ENCODE measurements at regions not wholly inside any gene's neighbourhood (a gene's known extent, or its start where the extent isn't known, plus 50 kb on each side); places are given as distances from the start of the nearest gene placed in this dataset.
"Not testable (repeated sequence)": the region's sequence is repeated elsewhere in the genome, so short reads cannot be mapped to it uniquely, and the experiment has no call there.

DNA sequence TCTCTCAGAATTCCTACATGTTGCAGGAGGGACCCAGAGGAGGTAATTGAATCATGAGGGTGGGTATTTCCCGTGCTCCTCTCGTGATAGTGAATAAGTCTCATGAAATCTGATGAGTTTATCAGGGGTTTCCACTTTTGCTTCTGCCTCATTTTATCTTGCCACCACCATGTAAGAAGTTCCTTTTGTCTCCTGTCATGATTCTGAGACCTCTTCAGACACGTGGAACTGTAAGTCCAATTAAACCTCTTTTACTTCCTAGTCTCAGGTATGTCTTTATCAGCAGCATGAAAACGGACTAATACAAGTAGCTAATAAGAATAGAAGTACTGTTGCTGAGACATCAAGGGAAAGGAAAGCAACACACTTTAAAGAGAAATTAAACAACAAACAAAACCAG is 143.4 kb downstream of the CCDC71L start:
- no peak overlapping the region for H3K27ac ChIP-seq (ENCODE audit: low read depth in 2 of 2, low read length in 1 of 2)
- WGBS, 2 donors: 74 to 82% methylated on average over 4 of the region's 4 CpGs
- no peaks in the 10 kb centered on the region for H3K9me3 ChIP-seq (ENCODE audit: control insufficient read depth in 2 of 2, insufficient read depth in 1 of 2, low read depth in 1 of 2, low read length in 1 of 2)
- no peak overlapping the region for H3K4me3 ChIP-seq (ENCODE audit: low read depth in 1 of 2, low read length in 2 of 2)
- peaks cover 0 to 2% of the 10 kb centered on the region in 2 donors for H3K27me3 ChIP-seq (ENCODE audit: control insufficient read depth in 1 of 2, insufficient read depth in 2 of 2, low read length in 2 of 2)
- H3K4me1 ChIP-seq (ENCODE audit: control insufficient read depth in 2 of 2, insufficient read depth in 2 of 2, low read length in 1 of 2): no peaks in the 10 kb centered on the region
- no peaks in the 10 kb centered on the region for H3K36me3 ChIP-seq (ENCODE audit: control insufficient read depth in 2 of 2, insufficient read depth in 2 of 2, low read length in 1 of 2)

DNA sequence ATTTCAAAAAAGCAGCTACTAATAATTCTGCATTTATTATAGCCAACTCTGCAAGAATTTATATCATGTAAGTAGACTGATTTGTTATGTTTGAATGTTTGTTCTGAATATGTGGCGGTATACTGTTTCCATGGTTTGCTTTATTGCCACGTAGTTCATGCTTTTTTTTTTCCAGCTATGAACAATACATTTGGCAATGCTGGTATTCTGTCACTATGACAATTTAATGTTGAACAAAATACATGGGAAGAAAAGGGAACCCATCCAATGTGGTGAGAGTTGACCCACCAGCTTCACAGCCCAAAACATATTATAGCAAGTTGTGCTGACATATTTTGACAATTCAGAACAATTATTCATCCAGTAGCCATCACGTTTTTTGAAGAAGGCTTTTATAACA is 145.6 kb downstream of the CCDC71L start:
- no peak overlapping the region for H3K27ac ChIP-seq (ENCODE audit: low read depth in 2 of 2, low read length in 1 of 2)
- 39 to 60% methylated on average over 3 of the region's 3 CpGs for WGBS, 2 donors

DNA sequence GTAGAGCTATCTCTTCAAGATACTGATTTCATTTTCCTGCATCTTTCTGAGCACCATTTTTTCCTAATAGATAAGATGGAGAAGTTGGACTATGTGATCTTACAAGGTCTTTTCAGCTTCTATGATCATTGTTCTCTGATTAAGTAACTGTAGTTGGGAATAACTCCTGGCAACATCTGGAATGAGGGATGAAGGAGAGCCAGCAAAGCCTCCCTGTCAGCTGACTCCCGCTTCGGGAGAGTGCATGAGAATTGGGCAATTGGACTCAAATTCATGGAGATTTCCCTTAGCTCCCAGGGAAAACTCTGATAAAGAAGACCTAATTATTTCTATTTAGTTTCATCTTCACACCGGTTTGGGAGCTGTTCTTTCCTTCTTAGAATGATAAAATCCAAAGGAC is 146.1 kb downstream of the CCDC71L start:
- peaks cover 0 to 2% of the 10 kb centered on the region in 2 donors for H3K27me3 ChIP-seq (ENCODE audit: control insufficient read depth in 1 of 2, insufficient read depth in 2 of 2, low read length in 2 of 2)
- no peaks in the 10 kb centered on the region for H3K9me3 ChIP-seq (ENCODE audit: control insufficient read depth in 2 of 2, insufficient read depth in 1 of 2, low read depth in 1 of 2, low read length in 1 of 2)
- no peaks in the 10 kb centered on the region for H3K36me3 ChIP-seq (ENCODE audit: control insufficient read depth in 2 of 2, insufficient read depth in 2 of 2, low read length in 1 of 2)
- no peak overlapping the region for H3K4me3 ChIP-seq (ENCODE audit: low read depth in 1 of 2, low read length in 2 of 2)
- WGBS, 2 donors: 50 to 61% methylated on average over 3 of the region's 3 CpGs
- H3K27ac ChIP-seq (ENCODE audit: low read depth in 2 of 2, low read length in 1 of 2): no peak overlapping the region
- H3K4me1 ChIP-seq (ENCODE audit: control insufficient read depth in 2 of 2, insufficient read depth in 2 of 2, low read length in 1 of 2): no peaks in the 10 kb centered on the region

More for the DNA sequence above, 145.6 kb downstream of the CCDC71L start:
- no peaks in the 10 kb centered on the region for H3K4me1 ChIP-seq (ENCODE audit: control insufficient read depth in 2 of 2, insufficient read depth in 2 of 2, low read length in 1 of 2)
- peaks cover 0 to 2% of the 10 kb centered on the region in 2 donors for H3K27me3 ChIP-seq (ENCODE audit: control insufficient read depth in 1 of 2, insufficient read depth in 2 of 2, low read length in 2 of 2)
- H3K4me3 ChIP-seq (ENCODE audit: low read depth in 1 of 2, low read length in 2 of 2): no peak overlapping the region
- H3K36me3 ChIP-seq (ENCODE audit: control insufficient read depth in 2 of 2, insufficient read depth in 2 of 2, low read length in 1 of 2): no peaks in the 10 kb centered on the region
- H3K9me3 ChIP-seq (ENCODE audit: control insufficient read depth in 2 of 2, insufficient read depth in 1 of 2, low read depth in 1 of 2, low read length in 1 of 2): no peaks in the 10 kb centered on the region

DNA sequence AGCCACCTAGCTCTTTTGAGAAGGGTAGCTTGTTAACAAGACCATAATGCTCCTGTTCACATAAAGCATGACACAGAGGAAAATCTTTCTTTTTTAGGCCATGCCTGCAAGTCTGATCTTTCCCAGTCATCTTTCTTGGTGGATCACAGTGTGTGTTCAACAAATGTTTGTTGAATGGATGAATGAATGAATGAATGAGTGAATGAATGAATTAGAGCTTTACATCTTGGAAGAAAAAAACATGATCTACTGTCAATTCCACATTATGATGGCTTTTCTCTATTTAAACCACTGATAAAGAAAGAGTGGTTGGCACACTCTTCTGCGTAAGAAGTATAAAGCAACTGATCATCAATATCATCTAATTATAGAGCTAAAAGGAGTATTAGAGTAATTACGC is 148.7 kb downstream of the CCDC71L start:
- no peak overlapping the region for H3K27ac ChIP-seq (ENCODE audit: low read depth in 2 of 2, low read length in 1 of 2)
- no peaks in the 10 kb centered on the region for H3K4me1 ChIP-seq (ENCODE audit: control insufficient read depth in 2 of 2, insufficient read depth in 2 of 2, low read length in 1 of 2)
- H3K36me3 ChIP-seq (ENCODE audit: control insufficient read depth in 2 of 2, insufficient read depth in 2 of 2, low read length in 1 of 2): no peaks in the 10 kb centered on the region
- H3K4me3 ChIP-seq (ENCODE audit: low read depth in 1 of 2, low read length in 2 of 2): no peak overlapping the region
- WGBS, 2 donors: 97 to 100% methylated on average over 2 of the region's 2 CpGs
- peaks cover 0 to 4% of the 10 kb centered on the region in 2 donors for H3K27me3 ChIP-seq (ENCODE audit: control insufficient read depth in 1 of 2, insufficient read depth in 2 of 2, low read length in 2 of 2)
- no peaks in the 10 kb centered on the region for H3K9me3 ChIP-seq (ENCODE audit: control insufficient read depth in 2 of 2, insufficient read depth in 1 of 2, low read depth in 1 of 2, low read length in 1 of 2)

DNA sequence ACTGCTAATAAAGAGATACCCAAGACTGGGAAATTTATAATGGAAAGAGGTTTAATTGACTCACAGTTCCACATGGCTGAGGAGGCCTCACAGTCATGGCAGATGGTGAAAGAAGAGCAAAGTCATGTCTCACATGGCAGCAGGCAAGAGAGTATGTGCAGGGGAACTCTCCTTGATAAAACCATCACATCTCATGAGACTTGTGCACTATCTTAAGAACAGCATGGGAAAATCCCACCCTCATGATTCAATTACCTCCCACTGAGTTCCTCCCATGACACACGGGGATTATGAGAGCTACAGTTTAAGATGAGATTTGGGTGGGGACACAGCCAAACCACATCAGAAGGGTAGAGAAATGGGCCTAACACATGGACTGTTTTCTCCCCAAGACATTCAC is 156.3 kb downstream of the CCDC71L start:
- Histone ChIP-seq H3K36me3 (ENCODE audit: control insufficient read depth in 2 of 2, insufficient read depth in 2 of 2, low read length in 1 of 2) (no peaks in the 10 kb centered on the region), H3K27me3 (ENCODE audit: control insufficient read depth in 1 of 2, insufficient read depth in 2 of 2, low read length in 2 of 2) (peaks cover 0 to 2% of the 10 kb centered on the region in 2 donors), H3K4me1 (ENCODE audit: control insufficient read depth in 2 of 2, insufficient read depth in 2 of 2, low read length in 1 of 2) (no peaks in the 10 kb centered on the region), H3K27ac (ENCODE audit: low read depth in 2 of 2, low read length in 1 of 2) (no peak overlapping the region), H3K4me3 (ENCODE audit: low read depth in 1 of 2, low read length in 2 of 2) (no peak overlapping the region), H3K9me3 (ENCODE audit: control insufficient read depth in 2 of 2, insufficient read depth in 1 of 2, low read depth in 1 of 2, low read length in 1 of 2) (no peaks in the 10 kb centered on the region)
- 45 to 62% methylated on average over 1 of the region's 1 CpG for WGBS, 2 donors

DNA sequence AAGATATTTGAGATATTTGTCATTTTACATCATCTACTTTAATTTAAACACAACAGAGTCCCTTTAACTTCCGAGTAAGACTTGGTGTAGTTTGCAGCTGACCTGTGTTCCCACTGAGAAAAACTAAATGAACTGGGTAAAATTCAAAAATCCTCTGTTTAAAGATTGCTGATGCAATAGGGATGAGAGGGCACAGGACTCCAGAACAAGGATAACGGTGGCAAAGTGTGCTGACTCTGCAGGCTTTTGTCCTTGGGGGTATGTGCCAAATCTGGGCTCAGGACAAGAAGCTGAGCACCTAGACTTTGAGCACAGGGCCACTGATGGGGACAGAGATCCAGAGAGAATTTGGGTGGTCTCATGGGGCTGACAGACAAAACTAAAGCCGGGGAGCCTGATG is 156.8 kb downstream of the CCDC71L start:
- H3K4me3 ChIP-seq (ENCODE audit: low read depth in 1 of 2, low read length in 2 of 2): no peak overlapping the region
- 86 to 87% methylated on average over 3 of the region's 3 CpGs for WGBS, 2 donors
- H3K27me3 ChIP-seq (ENCODE audit: control insufficient read depth in 1 of 2, insufficient read depth in 2 of 2, low read length in 2 of 2): peaks cover 0 to 2% of the 10 kb centered on the region in 2 donors
- no peaks in the 10 kb centered on the region for H3K9me3 ChIP-seq (ENCODE audit: control insufficient read depth in 2 of 2, insufficient read depth in 1 of 2, low read depth in 1 of 2, low read length in 1 of 2)
- H3K36me3 ChIP-seq (ENCODE audit: control insufficient read depth in 2 of 2, insufficient read depth in 2 of 2, low read length in 1 of 2): no peaks in the 10 kb centered on the region
- no peak overlapping the region for H3K27ac ChIP-seq (ENCODE audit: low read depth in 2 of 2, low read length in 1 of 2)
- H3K4me1 ChIP-seq (ENCODE audit: control insufficient read depth in 2 of 2, insufficient read depth in 2 of 2, low read length in 1 of 2): no peaks in the 10 kb centered on the region

DNA sequence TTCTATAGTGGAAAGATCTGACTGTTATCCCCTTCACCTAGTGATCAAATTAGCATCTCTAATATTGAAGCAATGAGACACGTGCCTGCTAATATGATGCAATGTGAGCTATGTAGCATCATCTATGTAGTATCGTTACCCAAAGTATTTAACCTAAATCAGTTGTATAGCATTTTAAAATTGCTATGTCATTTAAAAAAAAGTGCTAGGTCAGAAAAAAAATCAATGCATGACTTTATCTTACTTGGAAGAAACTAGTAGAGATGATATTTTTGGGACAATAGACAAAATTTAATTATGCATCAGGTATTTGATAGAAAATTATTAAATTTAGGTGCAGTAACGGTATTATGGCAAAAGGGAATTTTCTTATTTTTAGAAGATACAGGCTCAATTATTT is 157.3 kb downstream of the CCDC71L start:
- no peaks in the 10 kb centered on the region for H3K9me3 ChIP-seq (ENCODE audit: control insufficient read depth in 2 of 2, insufficient read depth in 1 of 2, low read depth in 1 of 2, low read length in 1 of 2)
- no peaks in the 10 kb centered on the region for H3K4me1 ChIP-seq (ENCODE audit: control insufficient read depth in 2 of 2, insufficient read depth in 2 of 2, low read length in 1 of 2)
- WGBS, 2 donors: 91 to 93% methylated on average over 3 of the region's 3 CpGs
- H3K36me3 ChIP-seq (ENCODE audit: control insufficient read depth in 2 of 2, insufficient read depth in 2 of 2, low read length in 1 of 2): no peaks in the 10 kb centered on the region
- H3K4me3 ChIP-seq (ENCODE audit: low read depth in 1 of 2, low read length in 2 of 2): no peak overlapping the region
- H3K27me3 ChIP-seq (ENCODE audit: control insufficient read depth in 1 of 2, insufficient read depth in 2 of 2, low read length in 2 of 2): peaks cover 0 to 2% of the 10 kb centered on the region in 2 donors
- H3K27ac ChIP-seq (ENCODE audit: low read depth in 2 of 2, low read length in 1 of 2): no peak overlapping the region

DNA sequence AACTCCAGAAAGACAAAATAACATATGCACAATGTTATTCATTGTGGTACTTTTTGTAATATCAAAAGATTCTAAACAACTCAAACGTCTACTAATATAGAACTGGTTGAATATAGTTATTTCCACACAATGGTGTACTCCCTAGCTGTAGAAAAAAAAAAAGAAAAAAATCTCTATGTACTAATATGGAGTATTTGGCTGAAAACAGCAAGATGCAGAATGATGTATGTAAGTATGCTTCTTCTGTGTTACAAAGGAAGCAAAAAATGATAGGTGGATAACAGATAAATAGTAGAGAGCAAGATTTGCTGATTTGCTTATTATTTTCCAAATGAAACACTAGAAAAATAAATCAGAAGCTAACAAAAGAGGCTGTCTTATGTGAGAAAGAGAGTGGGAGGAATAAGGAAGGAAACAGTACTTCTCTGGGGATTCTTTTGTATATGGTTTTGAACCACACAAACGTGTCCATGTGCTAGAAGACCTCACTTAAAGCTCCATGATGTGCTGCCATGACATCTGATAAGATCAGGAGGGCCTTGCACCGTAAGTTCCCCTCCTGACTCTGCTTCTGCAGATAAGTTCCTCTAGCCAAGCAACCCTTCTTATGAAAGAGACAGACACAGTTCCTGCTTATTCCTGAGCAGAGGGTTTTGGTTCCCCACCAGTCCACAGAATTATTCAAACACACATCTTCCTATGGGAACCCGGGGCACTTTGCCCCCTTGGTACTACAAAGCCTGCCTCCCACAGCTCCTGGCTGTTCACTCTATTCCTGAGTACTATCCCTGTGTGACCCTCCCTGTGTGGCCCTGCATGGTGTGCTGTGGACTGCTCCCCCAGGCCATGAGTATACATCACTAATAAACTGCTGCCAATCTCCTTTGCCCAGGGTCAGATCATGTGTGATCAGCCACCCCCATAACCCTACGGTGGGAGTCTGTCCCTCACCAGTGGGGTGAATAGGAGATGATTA is 159.1 kb downstream of the CCDC71L start:
- H3K4me3 ChIP-seq (ENCODE audit: low read depth in 1 of 2, low read length in 2 of 2): no peak overlapping the region
- no peaks in the 10 kb centered on the region for H3K9me3 ChIP-seq (ENCODE audit: control insufficient read depth in 2 of 2, insufficient read depth in 1 of 2, low read depth in 1 of 2, low read length in 1 of 2)
- WGBS, 2 donors: 58 to 59% methylated on average over 5 of the region's 5 CpGs
- no peaks in the 10 kb centered on the region for H3K36me3 ChIP-seq (ENCODE audit: control insufficient read depth in 2 of 2, insufficient read depth in 2 of 2, low read length in 1 of 2)
- no peaks in the 10 kb centered on the region for H3K4me1 ChIP-seq (ENCODE audit: control insufficient read depth in 2 of 2, insufficient read depth in 2 of 2, low read length in 1 of 2)
- no peak overlapping the region for H3K27ac ChIP-seq (ENCODE audit: low read depth in 2 of 2, low read length in 1 of 2)
- H3K27me3 ChIP-seq (ENCODE audit: control insufficient read depth in 1 of 2, insufficient read depth in 2 of 2, low read length in 2 of 2): no peaks in the 10 kb centered on the region

DNA sequence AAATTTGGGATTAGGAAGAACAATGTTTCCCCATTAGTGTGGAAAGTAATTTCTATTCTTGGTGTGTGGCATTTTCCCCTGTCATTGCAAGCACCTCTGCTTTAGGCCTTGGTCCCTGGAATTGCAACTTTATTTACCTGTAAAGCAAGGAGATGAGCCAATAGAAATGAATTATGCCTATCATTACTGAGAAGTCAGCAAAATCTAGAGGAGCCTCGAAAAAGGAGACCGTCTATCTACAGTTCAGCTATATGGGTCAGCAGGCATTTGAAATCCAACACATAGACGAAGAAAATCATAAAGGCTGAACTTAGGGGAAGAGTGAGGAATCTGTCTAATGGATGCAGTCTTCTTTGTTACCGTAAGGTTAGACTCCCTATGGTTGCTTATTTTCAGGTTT is 161.1 kb downstream of the CCDC71L start:
- WGBS, 2 donors: 90 to 91% methylated on average over 4 of the region's 4 CpGs

DNA sequence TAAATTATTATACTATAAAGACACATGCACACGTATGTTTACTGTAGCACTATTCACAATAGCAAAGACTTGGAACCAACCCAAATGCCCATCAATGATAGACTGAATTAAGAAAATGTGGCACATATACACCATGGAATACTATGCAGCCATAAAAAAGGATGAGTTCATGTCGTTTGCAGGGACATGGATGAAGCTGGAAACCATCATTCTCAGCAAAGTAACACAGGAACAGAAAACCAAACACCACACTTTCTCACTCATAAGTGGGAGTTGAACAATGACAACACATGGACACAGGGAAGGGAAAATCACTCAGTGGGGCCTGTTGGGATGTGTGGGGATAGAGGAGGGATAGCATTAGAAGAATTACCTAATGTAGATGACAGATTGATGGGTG is 163.0 kb downstream of the CCDC71L start:
- H3K27ac ChIP-seq (ENCODE audit: low read depth in 2 of 2, low read length in 1 of 2); H3K4me3 ChIP-seq (ENCODE audit: low read depth in 1 of 2, low read length in 2 of 2); H3K27me3 ChIP-seq (ENCODE audit: control insufficient read depth in 1 of 2, insufficient read depth in 2 of 2, low read length in 2 of 2); H3K9me3 ChIP-seq (ENCODE audit: control insufficient read depth in 2 of 2, insufficient read depth in 1 of 2, low read depth in 1 of 2, low read length in 1 of 2); H3K36me3 ChIP-seq (ENCODE audit: control insufficient read depth in 2 of 2, insufficient read depth in 2 of 2, low read length in 1 of 2); H3K4me1 ChIP-seq (ENCODE audit: control insufficient read depth in 2 of 2, insufficient read depth in 2 of 2, low read length in 1 of 2): not testable (repeated sequence)
- 56 to 65% methylated on average over 2 of the region's 2 CpGs for WGBS, 2 donors

More for the DNA sequence above, 161.1 kb downstream of the CCDC71L start:
- Histone ChIP-seq H3K4me3 (ENCODE audit: low read depth in 1 of 2, low read length in 2 of 2) (no peak overlapping the region), H3K27me3 (ENCODE audit: control insufficient read depth in 1 of 2, insufficient read depth in 2 of 2, low read length in 2 of 2) (no peaks in the 10 kb centered on the region), H3K4me1 (ENCODE audit: control insufficient read depth in 2 of 2, insufficient read depth in 2 of 2, low read length in 1 of 2) (no peaks in the 10 kb centered on the region), H3K27ac (ENCODE audit: low read depth in 2 of 2, low read length in 1 of 2) (no peak overlapping the region), H3K36me3 (ENCODE audit: control insufficient read depth in 2 of 2, insufficient read depth in 2 of 2, low read length in 1 of 2) (no peaks in the 10 kb centered on the region), H3K9me3 (ENCODE audit: control insufficient read depth in 2 of 2, insufficient read depth in 1 of 2, low read depth in 1 of 2, low read length in 1 of 2) (no peaks in the 10 kb centered on the region)

Data from esophagus (tissue), 2 donors.